CD4-positive, alpha-beta T cell treated with Interleukin-17A for 1 hour (primary cell): ENCODE measurements at regions not wholly inside any gene's neighbourhood (a gene's known extent, or its start where the extent isn't known, plus 50 kb on each side); places are given as distances from the start of the nearest gene placed in this dataset.

Experiments used
- DNase-seq: peaks from one replicate; pipeline ENCODE4 v3.0.0-alpha.2; 2020

- DNase-seq = no peak
Measured at GRCh38 chr5:61623401-61624069, 291.5 kb downstream of the ZSWIM6 start.

- DNase-seq = no peak
Measured at GRCh38 chr5:61624553-61625136, 292.6 kb downstream of the ZSWIM6 start.

- no peak for DNase-seq
Measured at GRCh38 chr5:61625137-61625561, 293.1 kb downstream of the ZSWIM6 start.

- DNase-seq = peak; percentile 19
Measured at GRCh38 chr5:61625681-61626621, 293.9 kb downstream of the ZSWIM6 start.

DNA sequence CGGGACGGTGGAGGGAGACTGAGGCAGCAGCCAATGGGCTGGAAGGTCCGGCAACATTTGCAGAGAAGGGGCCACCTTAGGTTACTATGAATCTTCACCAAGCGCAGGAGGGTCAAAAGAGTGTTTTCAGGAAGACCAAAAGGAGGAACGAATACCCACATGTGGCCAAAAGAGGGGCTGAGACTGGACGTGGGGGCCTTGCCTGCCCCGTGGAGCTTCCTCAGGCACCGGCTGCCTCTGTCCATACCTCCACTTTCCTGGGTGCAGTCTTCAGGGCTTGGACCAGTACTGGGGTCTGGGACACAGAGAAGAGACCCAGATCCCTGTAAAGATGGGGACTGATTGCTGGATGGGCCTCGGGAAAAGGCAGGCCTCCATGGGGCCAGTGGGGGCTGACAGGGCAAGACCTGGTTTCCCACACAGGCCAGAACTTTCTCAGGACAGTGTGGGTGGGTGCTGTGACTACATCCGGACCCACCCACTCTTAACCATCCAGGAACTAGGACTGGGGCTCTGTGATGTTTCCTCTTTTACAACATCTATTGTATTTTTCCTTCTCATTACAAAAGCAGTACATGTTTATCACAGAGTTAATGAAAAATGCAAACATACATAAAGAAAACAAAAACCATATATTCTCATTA, 294.7 kb downstream of the ZSWIM6 start:
- DNase-seq = no peak

DNA sequence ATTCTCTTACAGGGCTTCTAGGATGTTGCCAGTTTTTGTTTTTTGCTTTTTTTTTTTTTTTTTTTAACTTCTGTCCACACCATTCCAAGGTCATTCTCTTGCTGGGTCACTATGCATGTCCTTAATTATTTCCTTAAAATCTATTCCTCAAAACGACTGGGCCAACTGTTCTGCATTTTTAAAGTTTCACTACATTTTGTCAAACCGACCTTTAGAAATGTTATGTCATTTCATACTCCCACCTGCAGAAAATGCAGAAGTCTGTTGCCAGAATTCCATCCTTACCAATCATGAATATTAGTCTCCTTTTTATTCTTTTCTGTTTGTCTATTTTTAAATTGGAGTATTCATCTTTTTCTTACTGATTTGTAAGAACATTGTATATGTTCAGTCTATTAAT, 295.5 kb downstream of the ZSWIM6 start:
- no peak for DNase-seq

DNA sequence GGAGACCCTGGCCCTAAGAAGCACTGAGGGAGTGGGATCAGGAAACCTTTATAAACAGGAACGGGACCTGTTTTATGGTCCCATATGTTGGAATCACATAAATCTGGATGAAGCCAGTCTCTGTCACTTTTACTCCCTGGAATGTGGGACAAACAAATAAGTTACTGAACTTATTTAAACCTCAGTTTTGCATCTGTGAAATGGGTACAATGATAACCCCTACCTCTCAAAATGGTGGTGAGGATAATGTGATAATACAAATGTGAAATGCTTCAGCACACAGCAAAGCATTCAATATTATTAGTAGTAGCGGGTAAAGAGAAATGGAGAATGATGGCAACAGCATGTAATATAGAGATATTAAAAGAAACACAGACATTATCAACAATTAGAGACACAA, 298.9 kb downstream of the ZSWIM6 start:
- no peak for DNase-seq

DNA sequence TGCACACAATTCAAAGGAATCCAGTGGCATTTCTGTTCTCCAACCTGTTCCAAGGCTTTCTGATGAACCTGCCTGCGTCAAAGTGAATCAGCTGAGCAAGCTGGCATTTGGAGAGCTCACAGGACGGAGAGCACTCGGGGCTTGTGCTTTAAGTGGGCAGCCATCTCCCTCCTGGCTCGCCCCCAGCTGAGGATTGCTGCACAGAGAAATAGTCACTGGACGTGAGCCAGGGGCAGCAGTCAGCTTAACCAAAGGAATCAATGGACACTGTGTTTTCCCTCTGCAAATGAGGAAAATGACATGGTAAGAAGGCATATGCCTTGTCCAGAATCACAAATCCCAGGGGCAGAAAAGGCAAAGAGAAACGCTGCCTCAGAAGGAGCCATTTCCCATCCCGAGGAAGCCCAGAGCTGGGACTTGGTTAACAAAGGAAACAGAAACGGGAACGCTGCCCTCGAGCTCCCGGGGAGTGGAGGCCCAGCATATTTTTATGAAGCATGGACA, 299.4 kb downstream of the ZSWIM6 start:
- no peak for DNase-seq

- DNase-seq = no peak
Measured at GRCh38 chr5:61632064-61632463, 300.0 kb downstream of the ZSWIM6 start.

GRCh38 chr5:61635271-61635670, 303.2 kb downstream of the ZSWIM6 start:
- no peak for DNase-seq

- DNase-seq = no peak
Measured at GRCh38 chr5:61637566-61637965, 305.5 kb downstream of the ZSWIM6 start.

DNA sequence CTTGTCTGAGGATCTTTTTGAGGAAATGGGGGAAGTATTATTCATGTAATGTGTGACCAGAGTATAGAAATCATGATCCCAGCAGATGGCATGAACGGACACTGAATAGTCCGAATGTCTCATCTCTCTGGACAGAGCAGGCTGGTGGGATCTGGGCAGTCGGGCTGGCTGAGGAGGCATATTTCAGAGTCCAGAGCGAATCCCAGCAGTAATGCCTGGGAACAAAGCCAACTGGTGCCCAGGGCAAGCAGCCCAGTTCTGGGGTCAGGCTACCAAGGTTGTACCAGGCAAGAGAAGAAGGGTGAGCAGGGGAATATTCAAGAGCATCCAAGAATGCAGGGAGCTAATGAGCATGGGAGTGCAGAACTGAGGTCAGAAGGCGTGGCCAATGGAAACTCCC, 306.4 kb downstream of the ZSWIM6 start:
- DNase-seq = no peak

DNA sequence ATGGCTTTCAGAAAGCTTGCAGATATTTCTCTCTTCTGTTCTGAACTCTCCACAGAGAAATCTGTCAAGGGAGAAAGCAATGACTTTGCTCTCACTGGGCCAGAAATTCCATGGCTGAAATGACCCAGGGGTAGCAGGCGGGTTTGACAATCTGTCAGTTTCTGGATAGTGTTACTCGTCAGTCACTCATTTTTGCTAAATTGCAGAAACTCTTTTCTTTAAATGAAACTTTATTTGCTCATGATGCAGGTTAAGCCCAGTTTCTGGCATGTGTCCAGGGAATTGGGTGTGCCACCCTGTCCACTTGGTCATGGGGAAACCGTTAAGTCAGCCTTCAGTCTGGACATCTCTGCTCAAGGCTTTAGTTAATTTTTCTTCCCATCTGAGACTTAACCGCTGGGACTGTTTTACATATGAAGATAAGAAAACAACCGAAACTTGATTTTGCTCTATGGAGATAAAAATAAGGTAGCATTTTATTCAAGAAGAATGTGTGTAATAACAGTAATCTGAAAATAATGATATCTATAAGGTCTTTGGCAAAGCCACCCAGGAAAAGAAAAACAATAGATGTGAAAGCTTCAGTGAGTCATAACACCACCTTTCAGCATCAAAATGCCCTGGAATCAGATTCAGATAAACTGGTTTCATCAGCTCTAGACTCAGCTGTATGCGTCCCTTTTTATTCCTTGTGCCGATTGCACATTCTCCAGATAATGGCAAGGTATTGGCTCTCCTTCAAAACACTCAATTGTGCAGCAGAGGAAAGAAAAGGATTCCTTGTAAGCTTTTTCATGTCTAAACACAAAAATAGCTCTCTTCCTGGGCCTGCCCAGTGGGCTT, 308.3 kb downstream of the ZSWIM6 start:
- no peak for DNase-seq

GRCh38 chr5:61641748-61642565, 309.9 kb downstream of the ZSWIM6 start:
- no peak for DNase-seq

GRCh38 chr5:61647672-61648071, 315.6 kb downstream of the ZSWIM6 start:
- no peak for DNase-seq

DNA sequence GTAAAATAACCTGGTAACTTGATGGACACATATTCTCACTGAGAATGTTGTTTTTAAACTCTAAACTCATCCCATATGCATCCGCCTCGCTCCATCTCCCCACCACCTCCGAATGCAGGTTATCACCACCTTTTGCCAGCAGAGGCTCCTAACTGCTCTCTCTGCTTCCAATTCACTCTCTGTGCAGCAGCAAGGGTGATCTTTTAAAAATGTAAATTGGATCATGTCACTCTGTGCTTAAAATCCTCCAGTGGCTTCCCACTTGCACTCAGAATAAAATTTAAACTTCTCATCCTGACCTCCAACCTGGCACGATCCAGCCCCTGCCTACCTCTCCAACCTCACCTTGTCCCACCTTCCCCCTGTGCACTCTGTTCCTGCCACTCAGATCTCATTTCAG, 317.2 kb downstream of the ZSWIM6 start:
- no peak for DNase-seq

DNA sequence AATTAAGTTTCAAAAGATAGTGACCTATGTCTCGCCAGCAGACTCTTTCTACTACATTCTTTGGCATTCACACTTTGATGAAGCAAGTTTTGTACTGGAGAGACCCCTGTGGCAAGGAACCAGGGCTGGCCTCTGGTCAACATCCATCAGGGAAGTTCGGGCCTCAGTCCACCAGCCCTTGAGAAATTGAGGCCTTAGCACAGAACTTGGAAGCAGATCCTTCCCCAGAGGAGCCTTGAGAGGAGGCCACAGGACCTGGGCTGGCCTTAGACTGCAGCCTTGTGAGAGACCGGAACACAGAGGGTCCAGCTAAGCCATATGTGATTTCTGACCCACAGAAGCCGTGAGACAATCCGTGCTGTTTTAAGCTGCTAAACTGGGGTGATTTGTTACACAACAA, 317.9 kb downstream of the ZSWIM6 start:
- no peak for DNase-seq

DNA sequence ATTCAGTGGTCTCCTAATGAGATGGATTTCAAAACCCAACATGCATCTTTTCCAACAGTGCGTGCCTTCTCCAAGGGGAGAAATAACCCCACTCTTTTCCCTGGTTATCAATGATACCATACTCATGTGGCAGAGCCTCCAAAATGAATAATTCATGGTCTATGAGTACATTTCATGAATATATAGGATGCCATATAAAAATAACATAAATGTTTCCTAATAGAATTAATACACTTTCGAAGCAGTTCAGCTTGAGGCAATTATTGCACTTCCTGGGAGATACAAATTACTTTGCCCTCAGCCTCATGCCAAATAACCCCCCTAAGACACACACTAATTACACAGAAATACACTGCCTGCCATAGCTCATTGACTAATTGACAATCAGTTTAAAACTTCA, 318.6 kb downstream of the ZSWIM6 start:
- no peak for DNase-seq

DNA sequence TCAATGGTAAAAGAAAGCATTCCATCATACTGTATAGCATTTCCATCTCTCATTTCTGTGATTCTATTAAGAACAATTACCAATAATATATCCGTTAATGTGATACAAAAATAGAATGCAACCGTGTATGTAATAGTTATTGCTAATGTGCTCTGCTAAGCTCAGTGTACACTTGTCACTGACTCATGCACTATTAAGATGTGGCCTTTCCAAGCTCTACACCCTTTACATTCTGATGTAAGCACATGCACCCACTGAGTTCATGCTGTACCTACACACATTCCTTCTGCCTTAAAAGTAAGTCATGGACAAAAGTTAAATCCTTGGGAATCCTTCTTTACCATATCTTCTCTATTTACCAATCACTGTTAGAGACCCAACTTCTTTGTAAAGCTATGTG, 319.1 kb downstream of the ZSWIM6 start:
- no peak for DNase-seq

GRCh38 chr5:61652916-61653315, 320.9 kb downstream of the ZSWIM6 start:
- no peak for DNase-seq
